Muscle of leg (tissue), 3 donors: ENCODE measurements at regions not wholly inside any gene's neighbourhood (a gene's known extent, or its start where the extent isn't known, plus 50 kb on each side); places are given as distances from the start of the nearest gene placed in this dataset.

Experiments used
- DNase-seq: peaks from one replicate; pipeline ENCODE4 v3.0.0; 2013
- H3K27ac ChIP-seq: one replicate; pipeline ENCODE4 v1.5.1; 2013; ENCODE audit warnings: mild to moderate bottlenecking, low read length, control low read depth
- H3K27me3 ChIP-seq: one replicate; pipeline ENCODE4 v1.6.1; 2013; ENCODE audit warnings: low read length; ENCODE audit not compliant: control insufficient read depth, insufficient read depth
- H3K36me3 ChIP-seq: one replicate; pipeline ENCODE4 v1.6.1; 2013; ENCODE audit warnings: low read length; ENCODE audit not compliant: control insufficient read depth, insufficient read depth
- H3K4me1 ChIP-seq: one replicate; pipeline ENCODE4 v1.6.1; 2013; ENCODE audit warnings: low read length; ENCODE audit not compliant: control insufficient read depth, insufficient read depth
- H3K4me3 ChIP-seq: one replicate; pipeline ENCODE4 v1.5.1; 2013; ENCODE audit warnings: low read length, control low read depth
- H3K9me3 ChIP-seq: replicated peaks from 2 replicates; pipeline ENCODE4 v1.6.1; 2013; ENCODE audit warnings: low read depth, low read length; ENCODE audit not compliant: control insufficient read depth
- WGBS: methylation state at CpG from one replicate; pipeline ENCODE4 v1.1.5; 2013; ENCODE audit warnings: missing lambda C conversion rate; ENCODE audit not compliant: insufficient coverage; 5-methylcytosine and 5-hydroxymethylcytosine counted together

GRCh38 chr11:45556851-45557707 is 108.3 kb downstream of the CHST1 start:
- H3K27me3 ChIP-seq, result no peaks in the 10 kb centered on the region
- no peaks in the 10 kb centered on the region for H3K9me3 ChIP-seq
- no peak overlapping the region for H3K4me3 ChIP-seq
- H3K27ac ChIP-seq, result no peak overlapping the region
- H3K36me3 ChIP-seq, result no peaks in the 10 kb centered on the region
- DNase-seq, result no peak
- 53% methylated on average over 8 of the region's 10 CpGs for WGBS
- H3K4me1 ChIP-seq, result peaks cover 36% of the 10 kb centered on the region

- WGBS, result 42% methylated on average over 7 of the region's 14 CpGs
- no peaks in the 10 kb centered on the region for H3K36me3 ChIP-seq
- no peaks in the 10 kb centered on the region for H3K27me3 ChIP-seq
- H3K9me3 ChIP-seq, result no peaks in the 10 kb centered on the region
- H3K27ac ChIP-seq, result no peak overlapping the region
- no peak overlapping the region for H3K4me3 ChIP-seq
- DNase-seq, result no peak
- H3K4me1 ChIP-seq, result peaks cover 10% of the 10 kb centered on the region
Measured at GRCh38 chr11:45554230-45554967, 111.0 kb downstream of the CHST1 start.

GRCh38 chr11:45553383-45553936 is 112.0 kb downstream of the CHST1 start:
- H3K27ac ChIP-seq, result no peak overlapping the region
- H3K4me1 ChIP-seq, result peaks cover 3% of the 10 kb centered on the region
- H3K27me3 ChIP-seq, result no peaks in the 10 kb centered on the region
- H3K36me3 ChIP-seq, result no peaks in the 10 kb centered on the region
- DNase-seq, result no peak
- H3K9me3 ChIP-seq, result no peaks in the 10 kb centered on the region
- 76% methylated on average over 8 of the region's 9 CpGs for WGBS
- H3K4me3 ChIP-seq, result no peak overlapping the region

- Histone ChIP-seq H3K36me3 (no peaks in the 10 kb centered on the region), H3K4me3 (no peak overlapping the region), H3K9me3 (no peaks in the 10 kb centered on the region), H3K27ac (no peak overlapping the region), H3K27me3 (no peaks in the 10 kb centered on the region), H3K4me1 (peaks cover 3% of the 10 kb centered on the region)
- 41% methylated on average over 9 of the region's 10 CpGs for WGBS
- DNase-seq, result no peak
Measured at GRCh38 chr11:45551191-45551713, 114.2 kb downstream of the CHST1 start.

GRCh38 chr11:45549257-45549656 is 116.2 kb downstream of the CHST1 start:
- Histone ChIP-seq H3K36me3 (no peaks in the 10 kb centered on the region), H3K4me1 (no peaks in the 10 kb centered on the region), H3K9me3 (no peaks in the 10 kb centered on the region), H3K27ac (no peak overlapping the region), H3K27me3 (no peaks in the 10 kb centered on the region), H3K4me3 (no peak overlapping the region)
- DNase-seq, result no peak
- WGBS, result 80% methylated on average over 3 of the region's 6 CpGs

- Histone ChIP-seq H3K9me3 (no peaks in the 10 kb centered on the region), H3K27me3 (no peaks in the 10 kb centered on the region), H3K4me1 (no peaks in the 10 kb centered on the region), H3K36me3 (no peaks in the 10 kb centered on the region), H3K4me3 (no peak overlapping the region), H3K27ac (no peak overlapping the region)
- DNase-seq, result no peak
- no CpG with 5 or more reads among the region's 3 CpGs for WGBS
Measured at GRCh38 chr11:45546366-45546765, 119.1 kb downstream of the CHST1 start.

- H3K36me3 ChIP-seq, result no peaks in the 10 kb centered on the region
- 100% methylated on average over 1 of the region's 4 CpGs for WGBS
Measured at GRCh38 chr11:45544826-45545225, 120.6 kb downstream of the CHST1 start.

GRCh38 chr11:45543808-45544422 is 121.5 kb downstream of the CHST1 start:
- H3K27ac ChIP-seq, result no peak overlapping the region
- WGBS, result 29% methylated on average over 3 of the region's 5 CpGs

More at GRCh38 chr11:45544826-45545225, 120.6 kb downstream of the CHST1 start:
- H3K4me1 ChIP-seq, result no peaks in the 10 kb centered on the region
- no peak for DNase-seq
- no peak overlapping the region for H3K4me3 ChIP-seq
- no peaks in the 10 kb centered on the region for H3K27me3 ChIP-seq
- no peaks in the 10 kb centered on the region for H3K9me3 ChIP-seq
- H3K27ac ChIP-seq, result no peak overlapping the region

GRCh38 chr11:45543081-45543480 is 122.3 kb downstream of the CHST1 start:
- Histone ChIP-seq H3K27me3 (no peaks in the 10 kb centered on the region), H3K36me3 (no peaks in the 10 kb centered on the region), H3K27ac (no peak overlapping the region), H3K9me3 (no peaks in the 10 kb centered on the region), H3K4me3 (no peak overlapping the region), H3K4me1 (no peaks in the 10 kb centered on the region)
- DNase-seq, result no peak
- WGBS, result 93% methylated on average over 2 of the region's 2 CpGs

More at GRCh38 chr11:45543808-45544422, 121.5 kb downstream of the CHST1 start:
- Histone ChIP-seq H3K4me3 (no peak overlapping the region), H3K9me3 (no peaks in the 10 kb centered on the region), H3K27me3 (no peaks in the 10 kb centered on the region), H3K36me3 (no peaks in the 10 kb centered on the region), H3K4me1 (no peaks in the 10 kb centered on the region)
- DNase-seq, result peak; percentile 41
